Muscle of leg (tissue), 3 donors: ENCODE measurements at regions not wholly inside any gene's neighbourhood (a gene's known extent, or its start where the extent isn't known, plus 50 kb on each side); places are given as distances from the start of the nearest gene placed in this dataset.

Experiments used
- DNase-seq: peaks from one replicate; pipeline ENCODE4 v3.0.0; 2013
- H3K27ac ChIP-seq: one replicate; pipeline ENCODE4 v1.5.1; 2013; ENCODE audit warnings: mild to moderate bottlenecking, low read length, control low read depth
- H3K27me3 ChIP-seq: one replicate; pipeline ENCODE4 v1.6.1; 2013; ENCODE audit warnings: low read length; ENCODE audit not compliant: control insufficient read depth, insufficient read depth
- H3K36me3 ChIP-seq: one replicate; pipeline ENCODE4 v1.6.1; 2013; ENCODE audit warnings: low read length; ENCODE audit not compliant: control insufficient read depth, insufficient read depth
- H3K4me1 ChIP-seq: one replicate; pipeline ENCODE4 v1.6.1; 2013; ENCODE audit warnings: low read length; ENCODE audit not compliant: control insufficient read depth, insufficient read depth
- H3K4me3 ChIP-seq: one replicate; pipeline ENCODE4 v1.5.1; 2013; ENCODE audit warnings: low read length, control low read depth
- H3K9me3 ChIP-seq: replicated peaks from 2 replicates; pipeline ENCODE4 v1.6.1; 2013; ENCODE audit warnings: low read depth, low read length; ENCODE audit not compliant: control insufficient read depth
- WGBS: methylation state at CpG from one replicate; pipeline ENCODE4 v1.1.5; 2013; ENCODE audit warnings: missing lambda C conversion rate; ENCODE audit not compliant: insufficient coverage; 5-methylcytosine and 5-hydroxymethylcytosine counted together

GRCh38 chr14:22513066-22513812 lies 75.8 kb downstream of the DAD1 start:
- Histone ChIP-seq H3K27ac (peak overlapping the region; percentile 51), H3K9me3 (no peaks in the 10 kb centered on the region), H3K4me3 (no peak overlapping the region), H3K4me1 (peaks cover 21% of the 10 kb centered on the region), H3K36me3 (no peaks in the 10 kb centered on the region), H3K27me3 (peaks cover 2% of the 10 kb centered on the region)
- DNase-seq = peak; percentile 73
- 58% methylated on average over 2 of the region's 3 CpGs for WGBS

- Histone ChIP-seq H3K36me3 (no peaks in the 10 kb centered on the region), H3K27ac (peak overlapping the region; percentile 10), H3K4me3 (no peak overlapping the region), H3K9me3 (no peaks in the 10 kb centered on the region), H3K27me3 (no peaks in the 10 kb centered on the region), H3K4me1 (peaks cover 21% of the 10 kb centered on the region)
- 100% methylated on average over 1 of the region's 2 CpGs for WGBS
- peak; percentile 39 for DNase-seq
Measured at GRCh38 chr14:22512106-22512814, 76.8 kb downstream of the DAD1 start.

- H3K27me3 ChIP-seq = no peaks in the 10 kb centered on the region
- no peak overlapping the region for H3K27ac ChIP-seq
- no peak for DNase-seq
- no peaks in the 10 kb centered on the region for H3K36me3 ChIP-seq
- no peak overlapping the region for H3K4me3 ChIP-seq
- H3K9me3 ChIP-seq = no peaks in the 10 kb centered on the region
- peaks cover 17% of the 10 kb centered on the region for H3K4me1 ChIP-seq
- WGBS = 71% methylated on average over 1 of the region's 3 CpGs
Measured at GRCh38 chr14:22510527-22511110, 78.4 kb downstream of the DAD1 start.

- Histone ChIP-seq H3K4me3 (no peak overlapping the region), H3K36me3 (no peaks in the 10 kb centered on the region)
Measured at GRCh38 chr14:22509751-22510300, 79.2 kb downstream of the DAD1 start.

GRCh38 chr14:22509036-22509709 lies 79.9 kb downstream of the DAD1 start:
- Histone ChIP-seq H3K9me3 (no peaks in the 10 kb centered on the region), H3K36me3 (no peaks in the 10 kb centered on the region), H3K27me3 (no peaks in the 10 kb centered on the region), H3K4me1 (peaks cover 14% of the 10 kb centered on the region), H3K4me3 (no peak overlapping the region), H3K27ac (no peak overlapping the region)
- 91% methylated on average over 5 of the region's 7 CpGs for WGBS
- no peak for DNase-seq

More at GRCh38 chr14:22509751-22510300, 79.2 kb downstream of the DAD1 start:
- Histone ChIP-seq H3K27me3 (no peaks in the 10 kb centered on the region), H3K4me1 (peaks cover 14% of the 10 kb centered on the region), H3K9me3 (no peaks in the 10 kb centered on the region), H3K27ac (no peak overlapping the region)
- DNase-seq = no peak
- WGBS = no CpG with 5 or more reads among the region's 5 CpGs

GRCh38 chr14:22508662-22509035 lies 80.4 kb downstream of the DAD1 start:
- DNase-seq = no peak
- Histone ChIP-seq H3K4me3 (no peak overlapping the region), H3K27ac (no peak overlapping the region), H3K9me3 (no peaks in the 10 kb centered on the region), H3K36me3 (no peaks in the 10 kb centered on the region), H3K27me3 (no peaks in the 10 kb centered on the region), H3K4me1 (peaks cover 13% of the 10 kb centered on the region)
- WGBS = 89% methylated on average over 3 of the region's 4 CpGs

- H3K27me3 ChIP-seq = no peaks in the 10 kb centered on the region
- no peak overlapping the region for H3K27ac ChIP-seq
- H3K4me3 ChIP-seq = no peak overlapping the region
- H3K9me3 ChIP-seq = no peaks in the 10 kb centered on the region
- no peak for DNase-seq
- no peaks in the 10 kb centered on the region for H3K36me3 ChIP-seq
- H3K4me1 ChIP-seq = peaks cover 10% of the 10 kb centered on the region
- no CpG with 5 or more reads among the region's 2 CpGs for WGBS
Measured at GRCh38 chr14:22508150-22508457, 80.9 kb downstream of the DAD1 start.

GRCh38 chr14:22506778-22507351 lies 82.2 kb downstream of the DAD1 start:
- WGBS = 40% methylated on average over 1 of the region's 2 CpGs
- DNase-seq = no peak
- no peaks in the 10 kb centered on the region for H3K27me3 ChIP-seq
- H3K36me3 ChIP-seq = no peaks in the 10 kb centered on the region
- no peak overlapping the region for H3K4me3 ChIP-seq
- H3K9me3 ChIP-seq = no peaks in the 10 kb centered on the region
- H3K27ac ChIP-seq = no peak overlapping the region
- H3K4me1 ChIP-seq = peaks cover 7% of the 10 kb centered on the region

GRCh38 chr14:22506378-22506710 lies 82.7 kb downstream of the DAD1 start:
- Histone ChIP-seq H3K4me1 (peaks cover 7% of the 10 kb centered on the region), H3K4me3 (no peak overlapping the region), H3K27ac (no peak overlapping the region), H3K9me3 (no peaks in the 10 kb centered on the region), H3K36me3 (no peaks in the 10 kb centered on the region), H3K27me3 (no peaks in the 10 kb centered on the region)
- no peak for DNase-seq
- 64% methylated on average over 2 of the region's 6 CpGs for WGBS
